NCI-H1694 (cell line): ENCODE measurements at regions not wholly inside any gene's neighbourhood (a gene's known extent, or its start where the extent isn't known, plus 50 kb on each side); places are given as distances from the start of the nearest gene placed in this dataset.
"Not testable (repeated sequence)": the region's sequence is repeated elsewhere in the genome, so short reads cannot be mapped to it uniquely, and the experiment has no call there.

Experiments used
- DNase-seq: peaks from one replicate; lab custom pipeline; 2025; lab: John Stamatoyannopoulos, UW

GRCh38 chr20:29533566-29534177 lies 1723.8 kb upstream of the DEFB115 start:
- not testable (repeated sequence) for DNase-seq

- DNase-seq, result not testable (repeated sequence)
Measured at GRCh38 chr20:29566901-29567635, 1690.4 kb upstream of the DEFB115 start.

- not testable (repeated sequence) for DNase-seq
Measured at GRCh38 chr20:29567671-29568070, 1689.8 kb upstream of the DEFB115 start.

- not testable (repeated sequence) for DNase-seq
Measured at GRCh38 chr20:29570126-29570525, 1687.3 kb upstream of the DEFB115 start.

- not testable (repeated sequence) for DNase-seq
Measured at GRCh38 chr20:29589530-29589929, 1667.9 kb upstream of the DEFB115 start.

GRCh38 chr20:29604163-29604562 lies 1653.3 kb upstream of the DEFB115 start:
- DNase-seq, result not testable (repeated sequence)

GRCh38 chr20:29606171-29606570 lies 1651.3 kb upstream of the DEFB115 start:
- DNase-seq, result not testable (repeated sequence)

GRCh38 chr20:29629395-29629794 lies 1628.1 kb upstream of the DEFB115 start:
- DNase-seq, result not testable (repeated sequence)
